GM12878 (cell line): ENCODE measurements at regions not wholly inside any gene's neighbourhood (a gene's known extent, or its start where the extent isn't known, plus 50 kb on each side); places are given as distances from the start of the nearest gene placed in this dataset.

Experiments
- BCL3 ChIP-seq: IDR thresholded peaks from 2 replicates; pipeline ENCODE4 v1.6.1; 2011; ENCODE audit warnings: borderline replicate concordance, low read depth, mild to moderate bottlenecking, moderate library complexity, low read length; ENCODE audit not compliant: insufficient read depth, poor library complexity, severe bottlenecking
- BHLHE40 ChIP-seq, 2 experiments: fragments of 450-650 bp in 1 of 2; IDR thresholded peaks; 2 replicates each; pipeline ENCODE4 v1.6.1; 2011 to 2017; ENCODE audit warnings: low read depth in 2 of 2, borderline replicate concordance in 1 of 2, improper control_type of control experiment in 1 of 2, low read length in 1 of 2, mild to moderate bottlenecking in 1 of 2
- CREB1 ChIP-seq: IDR thresholded peaks from 2 replicates; pipeline ENCODE4 v1.6.1; 2012; ENCODE audit warnings: low read depth, mild to moderate bottlenecking, inconsistent platforms
- IKZF2 ChIP-seq, 2 experiments: fragments of 450-650 bp; IDR thresholded peaks; 2 replicates each; pipeline ENCODE4 v1.6.1; 2017; ENCODE audit warnings: mild to moderate bottlenecking in 2 of 2, moderate library complexity in 2 of 2
- USF1 ChIP-seq: IDR thresholded peaks from 2 replicates; pipeline ENCODE4 v1.6.1; 2011; ENCODE audit warnings: borderline replicate concordance, low read depth, mild to moderate bottlenecking, moderate library complexity, mixed read lengths, low read length; ENCODE audit not compliant: insufficient read depth; ENCODE audit errors: extremely low read length
- ZNF592 ChIP-seq: fragments of 450-650 bp; IDR thresholded peaks from 2 replicates; pipeline ENCODE4 v1.6.1; 2017; ENCODE audit warnings: mild to moderate bottlenecking, moderate library complexity

- TF ChIP-seq BCL3 = no peak
- no peak for TF ChIP-seq CREB1
- TF ChIP-seq USF1 = no peak
- TF ChIP-seq ZNF592 = no peak
- TF ChIP-seq IKZF2 (IDR thresholded peaks at IDR 0.05) = no peak
- no peak for TF ChIP-seq BHLHE40 (IDR thresholded peaks at IDR 0.05; ENCODE audit: borderline replicate concordance in 1 of 2, low read depth in 2 of 2, low read length in 1 of 2)
- TF ChIP-seq, all 136 proteins: peak for 0
Observed at GRCh38 chr1:185530215-185530614, 204.0 kb upstream of the HMCN1 start (continued).
